K562 (cell line): ENCODE measurements at regions not wholly inside any gene's neighbourhood (a gene's known extent, or its start where the extent isn't known, plus 50 kb on each side); places are given as distances from the start of the nearest gene placed in this dataset.

Source experiments
- ATAC-seq: fragments of 200-7000 bp; cut with Tn5 transposase; 3 replicates; pipeline ENCODE4 v1.9.1; 2020; ENCODE audit warnings: moderate library complexity
- BruUV-seq: library from RNA; stranded (reverse); fragments of 400-500 nt; replicated peaks from 2 replicates; lab custom pipeline; 2021; lab: Mats Ljungman, UMichigan
- CTCF ChIA-PET: fragments of 300-600 bp; formaldehyde crosslinking; extraction: SDS; loops from one replicate; lab custom pipeline; 2021; ENCODE audit warnings: low intra/inter-chr PET ratio; lab: Yijun Ruan, JAX
- POLR2A ChIA-PET: fragments of 300-600, 350-650 bp; sonication (Branson Sonifier 250); formaldehyde crosslinking; extraction: SDS; loops from one replicate; lab custom pipeline; 2021; ENCODE audit warnings: antibody characterized with exemption, inconsistent platforms; lab: Yijun Ruan, JAX
- DNase-seq, 4 experiments: peaks; one replicate each; pipeline versions ENCODE4 v3.0.0 to v3.0.0-alpha.2; 2011 to 2018; ENCODE audit warnings: low spot score in 3 of 4, mixed read lengths in 3 of 4; ENCODE audit errors: extremely low read depth in 1 of 4
- FAIRE-seq: peaks from 2 replicates; lab custom pipeline; 2011; peaks lifted over from hg19 to GRCh38; lab: Jason Lieb, UNC
- H2AFZ ChIP-seq: 2 replicates; pipeline ENCODE4 v1.6.0; 2011; ENCODE audit warnings: low read depth, low read length, control low read depth, inconsistent platforms
- H3K27ac ChIP-seq: fragments of 200-600 bp; 3 replicates; pipeline ENCODE4 v1.8.0; 2011; ENCODE audit warnings: low read depth, mild to moderate bottlenecking, control low read depth, inconsistent platforms, low read length, moderate library complexity, mixed read lengths; ENCODE audit errors: extremely low read depth
- H3K27me3 ChIP-seq, 2 experiments: fragments of 300-600 bp in 1 of 2; 2 replicates in 1 of 2; 3 replicates in 1 of 2; pipeline versions ENCODE4 v1.6.0 to v1.8.0; 2011; ENCODE audit warnings: inconsistent platforms in 2 of 2, low read length in 2 of 2, mild to moderate bottlenecking in 1 of 2, mixed read lengths in 1 of 2, moderate library complexity in 1 of 2; ENCODE audit not compliant: control insufficient read depth in 2 of 2, insufficient read depth in 2 of 2
- H3K36me3 ChIP-seq: fragments of 300-600 bp; 3 replicates; pipeline ENCODE4 v1.8.0; 2011; ENCODE audit warnings: mild to moderate bottlenecking, low read length, inconsistent platforms; ENCODE audit not compliant: control insufficient read depth, insufficient read depth
- H3K4me1 ChIP-seq, 2 experiments: fragments of 200-600 bp in 1 of 2; replicated peaks in 1 of 2; 2 replicates in 1 of 2; 3 replicates in 1 of 2; pipeline versions ENCODE4 v1.5.1 to v1.8.0; 2011; ENCODE audit warnings: inconsistent platforms in 2 of 2, low read length in 2 of 2, mild to moderate bottlenecking in 1 of 2, mixed read lengths in 1 of 2, moderate library complexity in 1 of 2; ENCODE audit not compliant: control insufficient read depth in 2 of 2, insufficient read depth in 2 of 2
- H3K4me2 ChIP-seq: 2 replicates; pipeline ENCODE4 v1.6.1; 2011; ENCODE audit warnings: low read length, control low read depth, inconsistent platforms, mixed read lengths; ENCODE audit not compliant: insufficient read depth
- H3K4me3 ChIP-seq: fragments of 200-600 bp; sonication (generic), shearing (Covaris generic); 2 replicates; pipeline ENCODE4 v1.5.1; 2016; ENCODE audit warnings: control low read depth, inconsistent platforms
- H3K79me2 ChIP-seq: fragments of 200-600 bp; 3 replicates; pipeline ENCODE4 v1.8.0; 2011; ENCODE audit warnings: low read length, inconsistent platforms; ENCODE audit not compliant: control insufficient read depth, insufficient read depth
- H3K9ac ChIP-seq, 2 experiments: 2 replicates each; pipeline versions ENCODE4 v1.6.0 to v1.6.1; 2011; ENCODE audit warnings: low read depth in 2 of 2, low read length in 2 of 2, control low read depth in 1 of 2, inconsistent platforms in 1 of 2, mild to moderate bottlenecking in 1 of 2, mixed read lengths in 1 of 2; ENCODE audit not compliant: insufficient read depth in 1 of 2
- H3K9me1 ChIP-seq: one replicate; pipeline ENCODE4 v1.6.0; 2011; ENCODE audit warnings: inconsistent platforms, mild to moderate bottlenecking, low read length, moderate library complexity; ENCODE audit not compliant: control insufficient read depth, insufficient read depth
- H3K9me3 ChIP-seq: replicated peaks from 2 replicates; pipeline ENCODE4 v1.5.1; 2011; ENCODE audit warnings: low read depth, low read length, inconsistent platforms; ENCODE audit not compliant: control insufficient read depth, insufficient read depth
- H4K20me1 ChIP-seq: replicated peaks from 2 replicates; pipeline ENCODE4 v1.6.1; 2011; ENCODE audit warnings: low read length, inconsistent platforms, mixed read lengths; ENCODE audit not compliant: control insufficient read depth, insufficient read depth
- ATF1 ChIP-seq, 2 experiments: fragments of 450-650 bp in 1 of 2; IDR thresholded peaks; 2 replicates each; pipeline ENCODE4 v1.6.1; 2016; ENCODE audit warnings: missing compliant biosample characterization in 1 of 2, missing genetic modification characterization in 1 of 2
- ELF2 ChIP-seq: fragments of 250-450 bp; sonication (Bioruptor Pico); IDR thresholded peaks from 2 replicates; pipeline ENCODE4 v1.5.0; 2021; ENCODE audit warnings: mild to moderate bottlenecking
- ETV6 ChIP-seq, 3 experiments: fragments of 150-350 bp in 1 of 3; sonication (generic) in 1 of 3; formaldehyde crosslinking in 1 of 3; IDR thresholded peaks; 2 replicates each; pipeline versions ENCODE4 v1.6.1 to v1.8.0; 2014 to 2022; ENCODE audit warnings: borderline replicate concordance in 2 of 3, low read depth in 2 of 3, antibody characterized with exemption in 1 of 3, low read length in 1 of 3, mild to moderate bottlenecking in 1 of 3, missing genetic modification reagents in 1 of 3
- LCOR ChIP-seq: sonication (generic); formaldehyde crosslinking; IDR thresholded peaks from 2 replicates; pipeline ENCODE4 v1.8.0; 2022; ENCODE audit warnings: mild to moderate bottlenecking, missing genetic modification reagents
- MAZ ChIP-seq, 2 experiments: fragments of 450-650 bp in 1 of 2; sonication (generic) in 1 of 2; formaldehyde crosslinking; IDR thresholded peaks in 1 of 2; conservative IDR thresholded peaks in 1 of 2; 2 replicates each; pipeline versions ENCODE4 v1.4.0 to v1.5.0; 2020; ENCODE audit warnings: mild to moderate bottlenecking in 1 of 2, missing genetic modification reagents in 1 of 2
- RFX1 ChIP-seq: fragments of 450-650 bp; IDR thresholded peaks from 2 replicates; pipeline ENCODE4 v1.6.1; 2016; ENCODE audit warnings: mild to moderate bottlenecking, moderate library complexity
- U2AF2 ChIP-seq: fragments of 200-400 bp; formaldehyde crosslinking; optimal IDR thresholded peaks from 2 replicates; pipeline ENCODE3; 2017; ENCODE audit warnings: low read depth, mild to moderate bottlenecking, low read length
- ZNF143 ChIP-seq: sonication (generic); formaldehyde crosslinking; IDR thresholded peaks from 2 replicates; pipeline ENCODE4 v1.9.0; 2022; ENCODE audit warnings: mild to moderate bottlenecking, missing genetic modification reagents
- WGBS: fragments of 100-300 bp; shearing (Covaris generic); methylation state at CpG from one replicate; pipeline ENCODE4 v1.1.6; 2016; ENCODE audit warnings: low coverage, mixed read lengths; ENCODE audit not compliant: insufficient coverage; ENCODE audit errors: missing lambda C conversion rate; 5-methylcytosine and 5-hydroxymethylcytosine counted together
- in situ Hi-C: fragments of 300-500 bp; cut with MboI; formaldehyde crosslinking; loops from 4 replicates; pipeline ENCODE4 v1.15.0; 2018; ENCODE audit warnings: inconsistent platforms, mixed read lengths
- intact Hi-C: fragments of 100-400 bp; cut with micrococcal nuclease; formaldehyde crosslinking; loops from 2 replicates; pipeline ENCODE4 v1.14.2; 2022

DNA sequence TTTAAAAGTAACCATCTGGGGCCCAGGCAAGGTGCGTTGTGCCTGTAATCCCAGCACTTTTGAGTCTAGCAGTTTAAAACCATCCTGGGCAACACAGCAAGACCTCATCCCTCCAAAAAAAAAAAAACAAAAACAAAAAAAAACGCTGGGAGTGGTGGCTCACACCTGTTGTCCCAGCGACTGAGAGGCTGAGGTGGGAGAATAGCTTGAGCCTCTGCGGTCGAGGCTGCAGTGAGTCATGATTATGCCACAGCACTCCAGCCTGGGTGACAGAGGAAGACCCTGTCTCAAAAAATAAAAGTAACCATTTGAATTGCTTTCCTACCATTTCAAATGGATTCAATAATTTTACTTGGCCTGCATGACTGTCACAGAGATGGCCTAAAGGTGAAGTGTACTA lies 186.5 kb upstream of the ATP2B1 start:
- POLR2A ChIA-PET = interaction anchor here (1.4 kb wide), 1 partner anchor 12 kb away, joined by 4 read pairs; no protein-coding TSS in a partner anchor
- Histone ChIP-seq H3K27ac (no peak overlapping the region), H3K27me3 (no peaks in the 10 kb centered on the region), H3K36me3 (no peaks in the 10 kb centered on the region), H3K9me1 (no peaks in the 10 kb centered on the region), H3K79me2 (no peaks in the 10 kb centered on the region), H3K9ac (no peak overlapping the region), H2AFZ (no peak overlapping the region), H3K4me3 (no peak overlapping the region), H3K4me2 (no peak overlapping the region), H4K20me1 (no peaks in the 10 kb centered on the region), H3K4me1 (no peaks in the 10 kb centered on the region), H3K9me3 (no peaks in the 10 kb centered on the region)
- intact Hi-C loops (no loop called here), in situ Hi-C loops (no loop called here)
- CTCF ChIA-PET = no interaction called here
- FAIRE-seq (no peak), ATAC-seq (no peak), DNase-seq (no peak)
- 0% methylated on average over 4 of the region's 5 CpGs for WGBS
- no peak for TF ChIP-seq ETV6 (IDR thresholded peaks at IDR 0.05; ENCODE audit: borderline replicate concordance in 1 of 2, low read depth in 2 of 2, low read length in 1 of 2)
- TF ChIP-seq ETV6 (CRISPR knock-in tag; IDR thresholded peaks at IDR 0.05; ENCODE audit: borderline replicate concordance) = no peak
- TF ChIP-seq MAZ (CRISPR knock-in tag; conservative IDR thresholded peaks at IDR 0.05 in 1 of 2, IDR thresholded peaks at IDR 0.05 in 1 of 2) = no peak
- TF ChIP-seq RFX1 = no peak
- no peak for TF ChIP-seq ELF2 (CRISPR knock-in tag)
- TF ChIP-seq ATF1 (CRISPR knock-in tag; IDR thresholded peaks at IDR 0.05) = no peak
- TF ChIP-seq ATF1 (tag; IDR thresholded peaks at IDR 0.05) = no peak
- TF ChIP-seq LCOR = no peak
- no peak for TF ChIP-seq U2AF2
- no peak for TF ChIP-seq ZNF143 (CRISPR knock-in tag)
- no TSS peak for BruUV-seq
